Ascending aorta (tissue), 2 donors: ENCODE measurements at regions not wholly inside any gene's neighbourhood (a gene's known extent, or its start where the extent isn't known, plus 50 kb on each side); places are given as distances from the start of the nearest gene placed in this dataset.

Experiments
- DNase-seq, 2 donors: peaks; one replicate each; pipeline ENCODE4 v3.0.0-alpha.2; 2019; ENCODE audit warnings: low spot score in 2 of 2
- H3K27ac ChIP-seq, 2 donors: fragments of 200-600 bp; sonication (generic); one replicate each; pipeline ENCODE4 v1.5.1; 2016 to 2017; ENCODE audit warnings: mild to moderate bottlenecking in 1 of 2
- H3K27me3 ChIP-seq: fragments of 200-600 bp; sonication (generic); one replicate; pipeline ENCODE4 v1.5.1; 2017
- H3K36me3 ChIP-seq, 2 donors: fragments of 200-600 bp; sonication (generic); one replicate each; pipeline ENCODE4 v1.5.1; 2016
- H3K4me1 ChIP-seq, 2 donors: fragments of 200-600 bp; sonication (generic); one replicate each; pipeline ENCODE4 v1.5.1; 2016 to 2017; ENCODE audit warnings: mild to moderate bottlenecking in 1 of 2
- H3K4me3 ChIP-seq, 2 donors: fragments of 200-600 bp; sonication (generic); one replicate each; pipeline ENCODE4 v1.5.1; 2016 to 2017; ENCODE audit warnings: mild to moderate bottlenecking in 1 of 2
- H3K9me3 ChIP-seq, 2 donors: fragments of 200-600 bp; sonication (generic); one replicate each; pipeline ENCODE4 v1.5.1; 2016
- intact Hi-C: fragments of 100-400 bp; cut with DNase I; formaldehyde crosslinking; loops from one replicate; pipeline ENCODE4 v1.15.1; 2023
- TF ChIP-seq, protein P1 (sequence below), 3 experiments: fragments of 200-600 bp in 2 of 3; fragments of 450-650 bp in 1 of 3; sonication (generic) in 2 of 3; IDR thresholded peaks; one replicate each; pipeline ENCODE4 v1.5.1; 2016 to 2019; ENCODE audit warnings: antibody characterized with exemption in 3 of 3, mild to moderate bottlenecking in 1 of 3, moderate library complexity in 1 of 3

DNA sequence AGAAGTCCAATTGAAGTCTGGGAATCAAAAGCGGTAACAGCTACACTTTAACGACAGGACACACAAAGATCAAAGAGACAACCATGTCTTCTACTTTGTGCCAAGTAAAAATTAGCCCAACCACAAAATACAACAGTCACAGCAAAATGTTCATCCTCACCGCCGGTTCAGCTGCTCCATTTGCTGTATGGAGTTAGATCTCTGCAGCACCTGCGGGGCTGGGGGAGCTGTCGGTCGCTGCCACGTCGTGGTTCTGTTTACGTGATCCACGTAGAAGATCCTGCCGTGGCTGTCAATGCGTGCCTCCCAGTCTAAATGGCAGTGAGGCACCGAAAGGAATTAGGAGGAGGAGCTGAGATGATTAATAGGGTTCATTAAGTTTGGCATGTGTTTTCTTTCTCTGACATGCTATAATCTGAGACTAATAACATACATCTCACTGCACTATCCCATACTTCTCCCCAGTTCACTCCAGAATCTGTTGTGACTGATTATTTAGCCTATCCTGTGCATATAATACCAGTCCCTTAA lies 136.5 kb upstream of the STK17B start:
- TF ChIP-seq, protein P1, sequence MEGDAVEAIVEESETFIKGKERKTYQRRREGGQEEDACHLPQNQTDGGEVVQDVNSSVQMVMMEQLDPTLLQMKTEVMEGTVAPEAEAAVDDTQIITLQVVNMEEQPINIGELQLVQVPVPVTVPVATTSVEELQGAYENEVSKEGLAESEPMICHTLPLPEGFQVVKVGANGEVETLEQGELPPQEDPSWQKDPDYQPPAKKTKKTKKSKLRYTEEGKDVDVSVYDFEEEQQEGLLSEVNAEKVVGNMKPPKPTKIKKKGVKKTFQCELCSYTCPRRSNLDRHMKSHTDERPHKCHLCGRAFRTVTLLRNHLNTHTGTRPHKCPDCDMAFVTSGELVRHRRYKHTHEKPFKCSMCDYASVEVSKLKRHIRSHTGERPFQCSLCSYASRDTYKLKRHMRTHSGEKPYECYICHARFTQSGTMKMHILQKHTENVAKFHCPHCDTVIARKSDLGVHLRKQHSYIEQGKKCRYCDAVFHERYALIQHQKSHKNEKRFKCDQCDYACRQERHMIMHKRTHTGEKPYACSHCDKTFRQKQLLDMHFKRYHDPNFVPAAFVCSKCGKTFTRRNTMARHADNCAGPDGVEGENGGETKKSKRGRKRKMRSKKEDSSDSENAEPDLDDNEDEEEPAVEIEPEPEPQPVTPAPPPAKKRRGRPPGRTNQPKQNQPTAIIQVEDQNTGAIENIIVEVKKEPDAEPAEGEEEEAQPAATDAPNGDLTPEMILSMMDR (IDR thresholded peaks at IDR 0.05), result no peak
- DNase-seq, result no peak

DNA sequence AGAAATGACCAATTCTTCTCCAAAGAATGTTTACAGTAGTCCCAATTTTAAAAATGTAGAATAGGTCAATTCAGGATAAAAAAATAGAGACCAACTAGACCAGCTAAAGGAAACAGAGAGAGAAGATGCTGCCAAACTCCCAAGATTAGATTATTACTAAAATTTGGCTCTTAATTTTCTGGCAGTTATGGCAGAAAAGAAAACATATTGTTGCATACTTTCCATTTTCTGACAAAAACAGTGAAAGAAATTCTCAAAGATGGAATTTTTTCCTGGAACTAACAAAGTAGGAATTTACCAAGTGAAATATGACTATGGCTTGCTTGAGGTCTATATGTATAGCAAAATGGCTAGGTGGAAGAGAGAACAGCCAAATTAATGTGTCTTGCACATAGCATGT lies 138.3 kb upstream of the STK17B start:
- TF ChIP-seq, protein P1 (IDR thresholded peaks at IDR 0.05), result no peak
- Histone ChIP-seq H3K27ac (peak overlapping the region; percentile 6 to 13), H3K36me3 (no peaks in the 10 kb centered on the region), H3K4me3 (no peak overlapping the region), H3K4me1 (peaks cover 0 to 7% of the 10 kb centered on the region in 2 donors), H3K27me3 (no peaks in the 10 kb centered on the region), H3K9me3 (no peaks in the 10 kb centered on the region)
- DNase-seq, result no peak
- intact Hi-C loops, result no loop called here

More for the DNA sequence above, 136.5 kb upstream of the STK17B start:
- H3K4me1 ChIP-seq, result peaks cover 0 to 7% of the 10 kb centered on the region in 2 donors
- H3K4me3 ChIP-seq, result no peak overlapping the region
- no peaks in the 10 kb centered on the region for H3K36me3 ChIP-seq
- no peak overlapping the region for H3K27ac ChIP-seq
- H3K27me3 ChIP-seq, result no peaks in the 10 kb centered on the region
- intact Hi-C loops, result no loop called here
- H3K9me3 ChIP-seq, result no peaks in the 10 kb centered on the region

DNA sequence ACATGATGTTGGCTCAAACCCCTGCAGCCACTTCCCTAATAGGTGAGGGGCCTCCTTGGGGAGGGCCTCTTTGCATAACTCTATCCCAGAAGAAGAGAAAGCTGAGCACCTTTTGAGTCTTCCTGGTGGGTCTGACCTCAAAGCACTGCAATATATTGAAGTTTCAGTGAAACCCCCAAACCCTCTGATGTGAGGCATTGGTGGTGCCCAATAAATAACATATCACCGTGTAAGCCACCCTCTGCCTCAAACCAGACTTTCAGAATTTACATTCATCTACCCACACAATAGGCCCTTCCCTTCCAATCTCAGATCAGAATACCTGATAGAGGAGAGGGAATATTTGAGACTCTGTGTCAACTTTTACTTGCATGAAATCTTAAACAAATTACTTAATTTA lies 142.8 kb upstream of the STK17B start:
- Histone ChIP-seq H3K4me1 (peaks cover 0 to 7% of the 10 kb centered on the region in 2 donors), H3K27ac (no peak overlapping the region), H3K4me3 (no peak overlapping the region), H3K27me3 (no peaks in the 10 kb centered on the region), H3K36me3 (no peaks in the 10 kb centered on the region), H3K9me3 (no peaks in the 10 kb centered on the region)
- DNase-seq, result no peak
- intact Hi-C loops, result no loop called here
- TF ChIP-seq, protein P1 (IDR thresholded peaks at IDR 0.05), result no peak

DNA sequence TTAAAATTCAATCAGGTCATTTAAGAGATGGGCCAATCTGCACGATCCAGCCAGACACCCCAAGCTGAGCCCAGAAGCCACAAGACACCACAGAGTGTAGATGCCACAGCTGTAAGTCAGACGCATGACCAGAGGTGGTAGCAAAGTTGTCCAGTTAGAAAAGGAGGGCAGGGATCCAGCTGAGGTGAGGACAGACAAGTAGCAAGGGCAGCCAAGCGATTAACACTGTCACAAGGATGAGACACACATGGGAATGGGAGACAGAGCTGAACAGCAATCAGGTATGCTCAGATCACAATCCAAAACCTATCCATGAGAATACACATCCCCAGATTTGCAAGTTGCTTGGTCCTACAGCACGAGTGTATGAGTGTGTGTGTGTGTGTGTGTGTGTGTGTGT lies 143.4 kb upstream of the STK17B start:
- intact Hi-C loops, result no loop called here
- H3K36me3 ChIP-seq, result no peaks in the 10 kb centered on the region
- no peaks in the 10 kb centered on the region for H3K9me3 ChIP-seq
- H3K4me3 ChIP-seq, result no peak overlapping the region
- no peak for DNase-seq
- H3K27me3 ChIP-seq, result no peaks in the 10 kb centered on the region
- TF ChIP-seq, protein P1 (IDR thresholded peaks at IDR 0.05), result no peak
- H3K4me1 ChIP-seq, result peaks cover 0 to 5% of the 10 kb centered on the region in 2 donors
- no peak overlapping the region for H3K27ac ChIP-seq

DNA sequence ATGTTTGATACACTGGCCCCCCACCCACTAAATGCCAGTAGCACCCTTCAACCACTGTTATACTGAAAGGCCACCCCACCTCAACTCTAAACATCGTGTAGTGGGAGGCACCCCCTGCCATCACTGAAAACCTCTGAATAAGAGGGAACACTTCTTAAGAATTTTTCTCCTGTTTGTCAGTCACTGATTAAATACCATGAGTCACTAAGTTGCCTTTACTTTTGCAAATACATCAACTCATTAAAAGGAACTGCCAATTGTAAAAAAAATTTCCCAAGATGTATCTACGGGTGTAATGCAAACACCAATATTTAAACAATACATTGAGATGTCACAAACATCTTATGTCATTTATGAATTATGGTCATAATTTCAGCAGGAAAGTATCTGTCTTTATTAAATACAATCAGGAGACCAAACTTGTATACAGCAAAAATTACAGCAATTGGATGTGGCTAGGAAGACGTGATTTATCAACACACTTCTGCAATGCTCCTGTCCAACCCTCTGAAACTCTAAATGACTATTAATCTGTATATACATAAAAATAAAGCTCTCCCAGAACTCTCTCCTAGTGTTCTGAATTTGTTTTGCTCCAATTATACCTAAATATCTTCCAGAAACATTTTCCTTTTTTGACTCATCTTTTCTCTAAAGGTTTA lies 144.1 kb upstream of the STK17B start:
- Histone ChIP-seq H3K9me3 (no peaks in the 10 kb centered on the region), H3K4me1 (no peaks in the 10 kb centered on the region), H3K27me3 (no peaks in the 10 kb centered on the region), H3K4me3 (no peak overlapping the region), H3K36me3 (no peaks in the 10 kb centered on the region), H3K27ac (no peak overlapping the region)
- no peak for DNase-seq
- TF ChIP-seq, protein P1 (IDR thresholded peaks at IDR 0.05), result no peak
- intact Hi-C loops, result no loop called here
